Subcutaneous abdominal adipose tissue (tissue), 5 donors: ENCODE measurements at regions not wholly inside any gene's neighbourhood (a gene's known extent, or its start where the extent isn't known, plus 50 kb on each side); places are given as distances from the start of the nearest gene placed in this dataset.
"Not testable (repeated sequence)": the region's sequence is repeated elsewhere in the genome, so short reads cannot be mapped to it uniquely, and the experiment has no call there.

ENCODE experiments used
- H3K27ac ChIP-seq: one replicate; pipeline ENCODE4 v1.7.0; 2013; ENCODE audit warnings: low read depth, mild to moderate bottlenecking, inconsistent platforms, low read length, moderate library complexity
- H3K27me3 ChIP-seq, 5 donors: one replicate each; pipeline ENCODE4 v1.7.0; 2013; ENCODE audit warnings: low read length in 5 of 5, inconsistent platforms in 1 of 5; ENCODE audit not compliant: control insufficient read depth in 5 of 5, insufficient read depth in 4 of 5
- H3K36me3 ChIP-seq, 5 donors: one replicate each; pipeline ENCODE4 v1.7.0; 2013; ENCODE audit warnings: low read length in 5 of 5; ENCODE audit not compliant: control insufficient read depth in 5 of 5, insufficient read depth in 5 of 5
- H3K4me1 ChIP-seq, 5 donors: one replicate each; pipeline ENCODE4 v1.7.0; 2013; ENCODE audit warnings: low read length in 5 of 5, mild to moderate bottlenecking in 3 of 5, moderate library complexity in 1 of 5; ENCODE audit not compliant: control insufficient read depth in 5 of 5, insufficient read depth in 5 of 5
- H3K4me3 ChIP-seq, 5 donors: one replicate each; pipeline ENCODE4 v1.7.0; 2013; ENCODE audit warnings: low read length in 5 of 5, low read depth in 1 of 5
- H3K9ac ChIP-seq, 5 donors: one replicate each; pipeline ENCODE4 v1.7.0; 2013; ENCODE audit warnings: low read length in 5 of 5, mild to moderate bottlenecking in 4 of 5, moderate library complexity in 3 of 5
- H3K9me3 ChIP-seq, 5 donors: one replicate each; pipeline ENCODE4 v1.7.0; 2013; ENCODE audit warnings: low read length in 5 of 5; ENCODE audit not compliant: control insufficient read depth in 5 of 5
- donor health status: healthy.
- donor health status: healthy.
- donor health status: healthy.
- donor health status: healthy.
- donor health status: healthy.

- H3K9ac ChIP-seq, result no peak overlapping the region
- no peaks in the 10 kb centered on the region for H3K27me3 ChIP-seq
- H3K4me3 ChIP-seq, result no peak overlapping the region
- peaks cover 3 to 33% (median 23%) of the 10 kb centered on the region in 5 donors for H3K4me1 ChIP-seq
- peak overlapping the region; percentile 69 for H3K27ac ChIP-seq
- H3K36me3 ChIP-seq, result no peaks in the 10 kb centered on the region
- H3K9me3 ChIP-seq, result no peaks in the 10 kb centered on the region
Measured at GRCh38 chr5:135264451-135265440, 134.3 kb downstream of the MACROH2A1 start.

GRCh38 chr5:135263022-135263668 is 135.9 kb downstream of the MACROH2A1 start:
- no peak overlapping the region for H3K4me3 ChIP-seq
- no peak overlapping the region for H3K27ac ChIP-seq
- no peak overlapping the region for H3K9ac ChIP-seq
- H3K27me3 ChIP-seq, result no peaks in the 10 kb centered on the region
- no peaks in the 10 kb centered on the region for H3K9me3 ChIP-seq
- H3K4me1 ChIP-seq, result peaks cover 3 to 27% (median 19%) of the 10 kb centered on the region in 5 donors
- H3K36me3 ChIP-seq, result no peaks in the 10 kb centered on the region

- Histone ChIP-seq H3K27me3 (no peaks in the 10 kb centered on the region), H3K9me3 (no peaks in the 10 kb centered on the region), H3K36me3 (no peaks in the 10 kb centered on the region), H3K4me3 (no peak overlapping the region), H3K27ac (no peak overlapping the region), H3K4me1 (peaks cover 3 to 24% (median 17%) of the 10 kb centered on the region in 5 donors), H3K9ac (no peak overlapping the region)
Measured at GRCh38 chr5:135262364-135262763, 136.7 kb downstream of the MACROH2A1 start.

- not testable (repeated sequence) for H3K4me1 ChIP-seq, H3K27me3 ChIP-seq, H3K4me3 ChIP-seq, H3K27ac ChIP-seq, H3K36me3 ChIP-seq, H3K9me3 ChIP-seq, H3K9ac ChIP-seq
Measured at GRCh38 chr5:135260108-135260507, 138.9 kb downstream of the MACROH2A1 start.

GRCh38 chr5:135255461-135256178 is 143.4 kb downstream of the MACROH2A1 start:
- H3K9ac ChIP-seq, result no peak overlapping the region
- H3K4me3 ChIP-seq, result no peak overlapping the region
- peaks cover 0 to 3% (median 0%) of the 10 kb centered on the region in 5 donors for H3K27me3 ChIP-seq
- no peaks in the 10 kb centered on the region for H3K9me3 ChIP-seq
- H3K36me3 ChIP-seq, result no peaks in the 10 kb centered on the region
- H3K4me1 ChIP-seq, result no peaks in the 10 kb centered on the region
- no peak overlapping the region for H3K27ac ChIP-seq

- Histone ChIP-seq H3K9me3 (no peaks in the 10 kb centered on the region), H3K4me1 (no peaks in the 10 kb centered on the region), H3K27me3 (peaks cover 0 to 3% (median 0%) of the 10 kb centered on the region in 5 donors), H3K27ac (no peak overlapping the region), H3K9ac (no peak overlapping the region), H3K4me3 (no peak overlapping the region), H3K36me3 (no peaks in the 10 kb centered on the region)
Measured at GRCh38 chr5:135254183-135254582, 144.8 kb downstream of the MACROH2A1 start.

GRCh38 chr5:135253601-135254178 is 145.3 kb downstream of the MACROH2A1 start:
- Histone ChIP-seq H3K4me1 (no peaks in the 10 kb centered on the region), H3K9ac (no peak overlapping the region), H3K36me3 (no peaks in the 10 kb centered on the region), H3K27ac (no peak overlapping the region), H3K9me3 (no peaks in the 10 kb centered on the region), H3K27me3 (peaks cover 0 to 3% (median 0%) of the 10 kb centered on the region in 5 donors), H3K4me3 (no peak overlapping the region)

- Histone ChIP-seq H3K27ac (no peak overlapping the region), H3K27me3 (peaks cover 0 to 3% (median 0%) of the 10 kb centered on the region in 5 donors), H3K9me3 (no peaks in the 10 kb centered on the region), H3K36me3 (no peaks in the 10 kb centered on the region), H3K9ac (no peak overlapping the region), H3K4me1 (peaks cover 2 to 14% (median 12%) of the 10 kb centered on the region in 5 donors), H3K4me3 (no peak overlapping the region)
Measured at GRCh38 chr5:135251093-135251492, 147.9 kb downstream of the MACROH2A1 start.

- H3K36me3 ChIP-seq, result no peaks in the 10 kb centered on the region
- peaks cover 2 to 18% (median 14%) of the 10 kb centered on the region in 5 donors for H3K4me1 ChIP-seq
- no peak overlapping the region for H3K9ac ChIP-seq
- no peak overlapping the region for H3K27ac ChIP-seq
- H3K9me3 ChIP-seq, result no peaks in the 10 kb centered on the region
- H3K4me3 ChIP-seq, result no peak overlapping the region
- peaks cover 0 to 3% (median 0%) of the 10 kb centered on the region in 5 donors for H3K27me3 ChIP-seq
Measured at GRCh38 chr5:135250671-135251070, 148.4 kb downstream of the MACROH2A1 start.
